MM.1S (cell line): ENCODE measurements at regions not wholly inside any gene's neighbourhood (a gene's known extent, or its start where the extent isn't known, plus 50 kb on each side); places are given as distances from the start of the nearest gene placed in this dataset.

ENCODE experiments used
- EZH2 ChIP-seq: fragments of 300-600 bp; sonication (generic); optimal IDR thresholded peaks from 2 replicates; pipeline ENCODE3; 2017; ENCODE audit warnings: low read depth, mild to moderate bottlenecking, antibody characterized with exemption, low read length, mixed read lengths
- EZH2phosphoT487 ChIP-seq: fragments of 300-600 bp; sonication (generic); IDR thresholded peaks from 2 replicates; pipeline ENCODE4 v1.6.1; 2018; ENCODE audit warnings: antibody characterized with exemption, low read length
- TF ChIP-seq, protein P1 (sequence below): fragments of 300-600 bp; sonication (generic); IDR thresholded peaks from 2 replicates; pipeline ENCODE4 v1.5.1; 2016; ENCODE audit warnings: antibody characterized with exemption, low read length, mixed read lengths

DNA sequence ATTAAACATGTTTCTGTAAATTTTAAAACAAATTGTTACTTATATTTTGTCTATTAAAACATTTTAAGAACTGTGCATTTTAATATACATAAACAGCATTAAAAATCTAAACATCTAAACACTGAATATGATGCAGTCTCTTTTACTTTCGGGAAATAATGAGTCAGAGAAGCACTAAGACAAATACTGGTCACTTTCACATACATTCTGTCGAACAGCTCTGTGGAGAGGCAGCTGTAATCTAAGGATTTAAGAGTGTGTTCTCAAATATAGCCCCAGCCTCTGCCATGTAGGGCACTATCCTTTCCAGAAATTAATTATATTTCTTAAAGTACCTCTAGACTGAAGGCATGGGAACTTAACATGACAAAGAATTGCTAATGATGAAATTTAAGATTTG lies 89.6 kb upstream of the PTGFR start:
- TF ChIP-seq EZH2phosphoT487 (no peak), EZH2 (no peak)
- TF ChIP-seq, protein P1, sequence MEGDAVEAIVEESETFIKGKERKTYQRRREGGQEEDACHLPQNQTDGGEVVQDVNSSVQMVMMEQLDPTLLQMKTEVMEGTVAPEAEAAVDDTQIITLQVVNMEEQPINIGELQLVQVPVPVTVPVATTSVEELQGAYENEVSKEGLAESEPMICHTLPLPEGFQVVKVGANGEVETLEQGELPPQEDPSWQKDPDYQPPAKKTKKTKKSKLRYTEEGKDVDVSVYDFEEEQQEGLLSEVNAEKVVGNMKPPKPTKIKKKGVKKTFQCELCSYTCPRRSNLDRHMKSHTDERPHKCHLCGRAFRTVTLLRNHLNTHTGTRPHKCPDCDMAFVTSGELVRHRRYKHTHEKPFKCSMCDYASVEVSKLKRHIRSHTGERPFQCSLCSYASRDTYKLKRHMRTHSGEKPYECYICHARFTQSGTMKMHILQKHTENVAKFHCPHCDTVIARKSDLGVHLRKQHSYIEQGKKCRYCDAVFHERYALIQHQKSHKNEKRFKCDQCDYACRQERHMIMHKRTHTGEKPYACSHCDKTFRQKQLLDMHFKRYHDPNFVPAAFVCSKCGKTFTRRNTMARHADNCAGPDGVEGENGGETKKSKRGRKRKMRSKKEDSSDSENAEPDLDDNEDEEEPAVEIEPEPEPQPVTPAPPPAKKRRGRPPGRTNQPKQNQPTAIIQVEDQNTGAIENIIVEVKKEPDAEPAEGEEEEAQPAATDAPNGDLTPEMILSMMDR, result no peak
